ENCODE measurements at regions not wholly inside any gene's neighbourhood (a gene's known extent, or its start where the extent isn't known, plus 50 kb on each side); places are given as distances from the start of the nearest gene placed in this dataset.

DNA sequence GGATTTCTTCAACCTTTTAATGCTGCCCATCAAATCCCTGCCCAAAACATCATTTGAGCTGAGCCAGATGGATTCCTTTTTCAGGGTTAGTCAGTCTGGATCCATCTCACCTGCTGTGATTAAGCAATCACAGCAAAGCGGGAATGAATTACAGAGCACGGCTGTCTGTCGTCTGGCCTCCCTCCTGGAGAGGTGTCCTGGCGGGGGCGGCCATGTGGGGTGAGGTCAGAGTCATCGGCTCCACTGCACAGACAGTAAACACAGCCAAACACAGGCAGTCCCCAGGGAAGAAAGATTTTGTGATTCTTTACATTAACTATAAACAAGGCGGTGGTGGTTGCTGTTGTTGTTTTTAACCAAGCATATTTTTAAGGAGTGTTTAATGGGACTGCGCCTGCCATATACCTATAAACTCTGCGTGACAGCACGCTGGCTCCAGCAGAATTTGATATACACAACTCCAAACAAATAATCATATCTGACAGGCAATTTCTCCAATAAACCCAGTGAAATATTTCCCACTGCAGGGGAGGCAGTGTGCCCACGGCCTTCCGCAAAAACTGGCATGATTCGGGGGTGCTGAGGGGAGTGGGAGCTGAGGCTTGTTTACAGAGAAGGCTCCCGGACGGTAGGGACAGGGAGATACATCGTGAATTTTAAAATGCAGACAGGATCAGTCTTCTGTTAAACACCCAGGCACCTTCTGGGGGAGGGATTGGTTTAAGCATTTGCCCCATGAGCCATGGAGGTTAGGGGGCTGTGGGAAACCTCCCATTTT, 232.0 kb upstream of the PMEPA1 start:
- TF ChIP-seq, protein P1, sequence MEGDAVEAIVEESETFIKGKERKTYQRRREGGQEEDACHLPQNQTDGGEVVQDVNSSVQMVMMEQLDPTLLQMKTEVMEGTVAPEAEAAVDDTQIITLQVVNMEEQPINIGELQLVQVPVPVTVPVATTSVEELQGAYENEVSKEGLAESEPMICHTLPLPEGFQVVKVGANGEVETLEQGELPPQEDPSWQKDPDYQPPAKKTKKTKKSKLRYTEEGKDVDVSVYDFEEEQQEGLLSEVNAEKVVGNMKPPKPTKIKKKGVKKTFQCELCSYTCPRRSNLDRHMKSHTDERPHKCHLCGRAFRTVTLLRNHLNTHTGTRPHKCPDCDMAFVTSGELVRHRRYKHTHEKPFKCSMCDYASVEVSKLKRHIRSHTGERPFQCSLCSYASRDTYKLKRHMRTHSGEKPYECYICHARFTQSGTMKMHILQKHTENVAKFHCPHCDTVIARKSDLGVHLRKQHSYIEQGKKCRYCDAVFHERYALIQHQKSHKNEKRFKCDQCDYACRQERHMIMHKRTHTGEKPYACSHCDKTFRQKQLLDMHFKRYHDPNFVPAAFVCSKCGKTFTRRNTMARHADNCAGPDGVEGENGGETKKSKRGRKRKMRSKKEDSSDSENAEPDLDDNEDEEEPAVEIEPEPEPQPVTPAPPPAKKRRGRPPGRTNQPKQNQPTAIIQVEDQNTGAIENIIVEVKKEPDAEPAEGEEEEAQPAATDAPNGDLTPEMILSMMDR (IDR thresholded peaks at IDR 0.05; ENCODE audit: extremely low read depth in 1 of 2, insufficient read depth in 1 of 2, low read depth in 1 of 2, low read length in 2 of 2) = no peak
- no peak for TF ChIP-seq EZH2 (IDR thresholded peaks at IDR 0.05; ENCODE audit: borderline replicate concordance, low read depth, low read length, severe bottlenecking)
- no peak for TF ChIP-seq MYC (IDR thresholded peaks at IDR 0.05; ENCODE audit: low read depth, low read length)
- no peak for TF ChIP-seq POLR2AphosphoS5 (IDR thresholded peaks at IDR 0.05; ENCODE audit: insufficient read depth, low read depth, low read length)
- TF ChIP-seq POLR2A (IDR thresholded peaks at IDR 0.05; ENCODE audit: low read depth, low read length) = no peak
- no peak for TF ChIP-seq FOS (IDR thresholded peaks at IDR 0.05; ENCODE audit: borderline replicate concordance, insufficient read depth, low read length)
- TF ChIP-seq, protein P2, sequence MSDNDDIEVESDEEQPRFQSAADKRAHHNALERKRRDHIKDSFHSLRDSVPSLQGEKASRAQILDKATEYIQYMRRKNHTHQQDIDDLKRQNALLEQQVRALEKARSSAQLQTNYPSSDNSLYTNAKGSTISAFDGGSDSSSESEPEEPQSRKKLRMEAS (IDR thresholded peaks at IDR 0.05; ENCODE audit: insufficient read depth, insufficient read length) = no peak
